ENCODE measurements at regions not wholly inside any gene's neighbourhood (a gene's known extent, or its start where the extent isn't known, plus 50 kb on each side); places are given as distances from the start of the nearest gene placed in this dataset.

DNA sequence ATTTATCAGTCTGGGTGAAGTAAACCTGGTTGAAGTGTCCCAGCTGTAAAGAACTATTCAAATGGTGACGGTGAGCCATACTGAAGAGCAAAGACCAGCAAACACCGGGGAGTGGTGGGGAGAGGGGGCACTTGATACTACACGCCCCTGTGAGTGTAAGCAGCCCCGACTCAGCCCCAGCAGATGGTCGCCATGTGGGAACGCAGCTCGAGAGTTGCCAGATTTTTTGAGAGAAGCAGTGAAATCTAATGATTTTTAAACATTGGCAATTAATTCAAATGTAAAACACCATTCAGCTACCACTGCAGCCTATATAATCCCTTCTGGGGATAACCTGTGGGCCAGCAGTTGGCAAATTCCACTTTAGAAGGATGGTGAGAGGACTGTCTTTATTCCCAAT, 1386.9 kb upstream of the WWC1 start:
- Histone ChIP-seq H2BK120ac (ENCODE audit: insufficient read depth, low read length, poor library complexity) (no peak overlapping the region), H3K4me3 (ENCODE audit: low read depth, low read length) (no peak overlapping the region), H3K14ac (ENCODE audit: low read length) (no peak overlapping the region), H3K4ac (ENCODE audit: low read depth, low read length) (no peak overlapping the region), H3K9ac (ENCODE audit: low read length) (no peak overlapping the region), H3K4me1 (ENCODE audit: control insufficient read depth in 1 of 2, insufficient read depth in 2 of 2, low read length in 2 of 2) (no peaks in the 10 kb centered on the region), H3K18ac (ENCODE audit: low read length) (no peak overlapping the region), H3K23ac (ENCODE audit: low read length) (no peak overlapping the region), H3K27ac (ENCODE audit: low read depth, low read length) (no peak overlapping the region), H3K79me2 (ENCODE audit: control insufficient read depth, insufficient read depth, low read length, poor library complexity) (no peaks in the 10 kb centered on the region), H2BK12ac (ENCODE audit: low read length) (no peak overlapping the region), H4K8ac (ENCODE audit: low read depth, low read length) (no peak overlapping the region), H3K9me3 (ENCODE audit: insufficient read depth, low read depth, low read length) (no peaks in the 10 kb centered on the region), H4K12ac (ENCODE audit: low read depth, low read length) (no peak overlapping the region), H3K36me3 (ENCODE audit: control insufficient read depth in 1 of 2, insufficient read depth in 2 of 2, low read length in 2 of 2) (no peaks in the 10 kb centered on the region), H3K79me1 (ENCODE audit: low read length) (no peaks in the 10 kb centered on the region), H2BK5ac (ENCODE audit: low read depth, low read length, poor library complexity) (no peak overlapping the region), H3K4me2 (ENCODE audit: low read length) (no peak overlapping the region), H3K27me3 (ENCODE audit: insufficient read depth, low read length) (no peaks in the 10 kb centered on the region), H4K91ac (ENCODE audit: low read depth, low read length) (no peak overlapping the region), H2AFZ (ENCODE audit: insufficient read depth, low read length, poor library complexity) (no peak overlapping the region), H2AK5ac (ENCODE audit: low read length) (no peak overlapping the region)
- no peak for DNase-seq
- no CpG with 5 or more reads among the region's 7 CpGs for WGBS (ENCODE audit: extremely low coverage, insufficient coverage, insufficient read length)

DNA sequence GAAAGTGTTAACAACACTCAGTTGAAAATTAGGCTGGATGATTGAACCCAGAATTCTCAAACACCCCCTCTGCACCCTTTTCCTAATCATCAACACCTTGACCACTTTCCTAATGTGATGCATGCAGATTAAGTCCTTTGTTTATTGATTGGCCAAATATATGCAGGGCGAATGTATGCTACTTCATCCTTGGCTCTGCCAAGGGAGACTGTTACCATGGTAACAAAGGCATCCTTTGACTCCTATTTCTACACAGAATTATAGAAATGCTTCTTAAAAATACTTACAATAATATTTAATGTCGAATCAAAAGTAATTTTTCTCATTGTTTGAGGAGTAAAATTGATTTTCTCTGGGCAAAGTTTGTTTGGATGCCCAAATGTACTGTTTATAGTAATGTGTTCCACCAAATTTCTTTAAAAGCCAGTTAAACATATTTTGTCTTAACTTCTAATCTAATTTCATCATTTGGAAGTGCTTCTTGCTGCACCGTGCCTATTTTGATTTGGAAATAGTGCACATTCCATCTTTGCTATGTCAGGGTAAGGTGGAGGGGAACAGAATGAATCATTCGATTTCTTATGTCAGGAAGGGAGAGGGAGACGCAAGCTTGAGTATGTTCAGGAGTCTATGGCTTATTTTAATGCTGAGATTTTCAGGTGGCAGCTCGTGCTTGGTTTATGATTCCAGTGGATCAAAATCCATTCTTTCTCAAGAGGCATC, 1384.3 kb upstream of the WWC1 start:
- no peak overlapping the region for H3K4ac ChIP-seq (ENCODE audit: low read depth, low read length)
- no peaks in the 10 kb centered on the region for H3K4me1 ChIP-seq (ENCODE audit: control insufficient read depth in 1 of 2, insufficient read depth in 2 of 2, low read length in 2 of 2)
- H3K9me3 ChIP-seq (ENCODE audit: insufficient read depth, low read depth, low read length): no peaks in the 10 kb centered on the region
- H3K36me3 ChIP-seq (ENCODE audit: control insufficient read depth in 1 of 2, insufficient read depth in 2 of 2, low read length in 2 of 2): no peaks in the 10 kb centered on the region
- no peak overlapping the region for H2BK120ac ChIP-seq (ENCODE audit: insufficient read depth, low read length, poor library complexity)
- H3K79me1 ChIP-seq (ENCODE audit: low read length): no peaks in the 10 kb centered on the region
- H3K14ac ChIP-seq (ENCODE audit: low read length): no peak overlapping the region
- H2BK12ac ChIP-seq (ENCODE audit: low read length): no peak overlapping the region
- H4K8ac ChIP-seq (ENCODE audit: low read depth, low read length): no peak overlapping the region
- H3K23ac ChIP-seq (ENCODE audit: low read length): no peak overlapping the region
- no CpG with 5 or more reads among the region's 6 CpGs for WGBS (ENCODE audit: extremely low coverage, insufficient coverage, insufficient read length)
- no peak overlapping the region for H2BK5ac ChIP-seq (ENCODE audit: low read depth, low read length, poor library complexity)
- H3K79me2 ChIP-seq (ENCODE audit: control insufficient read depth, insufficient read depth, low read length, poor library complexity): no peaks in the 10 kb centered on the region
- no peak overlapping the region for H3K18ac ChIP-seq (ENCODE audit: low read length)
- no peak overlapping the region for H4K12ac ChIP-seq (ENCODE audit: low read depth, low read length)
- H3K27me3 ChIP-seq (ENCODE audit: insufficient read depth, low read length): no peaks in the 10 kb centered on the region
- no peak overlapping the region for H2AK5ac ChIP-seq (ENCODE audit: low read length)
- DNase-seq: no peak
- H3K4me3 ChIP-seq (ENCODE audit: low read depth, low read length): no peak overlapping the region
- no peak overlapping the region for H3K4me2 ChIP-seq (ENCODE audit: low read length)
- no peak overlapping the region for H3K9ac ChIP-seq (ENCODE audit: low read length)
- no peak overlapping the region for H4K91ac ChIP-seq (ENCODE audit: low read depth, low read length)
- no peak overlapping the region for H3K27ac ChIP-seq (ENCODE audit: low read depth, low read length)
- no peak overlapping the region for H2AFZ ChIP-seq (ENCODE audit: insufficient read depth, low read length, poor library complexity)

GRCh38 chr5:166909040-166909439, 1382.4 kb upstream of the WWC1 start:
- Histone ChIP-seq H3K14ac (ENCODE audit: low read length) (no peak overlapping the region), H2BK5ac (ENCODE audit: low read depth, low read length, poor library complexity) (no peak overlapping the region), H4K12ac (ENCODE audit: low read depth, low read length) (no peak overlapping the region), H3K4ac (ENCODE audit: low read depth, low read length) (no peak overlapping the region), H3K18ac (ENCODE audit: low read length) (no peak overlapping the region), H3K23ac (ENCODE audit: low read length) (no peak overlapping the region), H2BK12ac (ENCODE audit: low read length) (no peak overlapping the region), H2AFZ (ENCODE audit: insufficient read depth, low read length, poor library complexity) (no peak overlapping the region), H3K79me1 (ENCODE audit: low read length) (no peaks in the 10 kb centered on the region), H3K4me3 (ENCODE audit: low read depth, low read length) (no peak overlapping the region), H2AK5ac (ENCODE audit: low read length) (no peak overlapping the region), H3K9ac (ENCODE audit: low read length) (no peak overlapping the region), H4K8ac (ENCODE audit: low read depth, low read length) (no peak overlapping the region), H3K27ac (ENCODE audit: low read depth, low read length) (no peak overlapping the region), H3K27me3 (ENCODE audit: insufficient read depth, low read length) (no peaks in the 10 kb centered on the region), H3K9me3 (ENCODE audit: insufficient read depth, low read depth, low read length) (no peaks in the 10 kb centered on the region), H3K4me1 (ENCODE audit: control insufficient read depth in 1 of 2, insufficient read depth in 2 of 2, low read length in 2 of 2) (no peaks in the 10 kb centered on the region), H3K79me2 (ENCODE audit: control insufficient read depth, insufficient read depth, low read length, poor library complexity) (no peaks in the 10 kb centered on the region), H2BK120ac (ENCODE audit: insufficient read depth, low read length, poor library complexity) (no peak overlapping the region), H3K4me2 (ENCODE audit: low read length) (no peak overlapping the region), H4K91ac (ENCODE audit: low read depth, low read length) (no peak overlapping the region), H3K36me3 (ENCODE audit: control insufficient read depth in 1 of 2, insufficient read depth in 2 of 2, low read length in 2 of 2) (no peaks in the 10 kb centered on the region)
- no peak for DNase-seq

DNA sequence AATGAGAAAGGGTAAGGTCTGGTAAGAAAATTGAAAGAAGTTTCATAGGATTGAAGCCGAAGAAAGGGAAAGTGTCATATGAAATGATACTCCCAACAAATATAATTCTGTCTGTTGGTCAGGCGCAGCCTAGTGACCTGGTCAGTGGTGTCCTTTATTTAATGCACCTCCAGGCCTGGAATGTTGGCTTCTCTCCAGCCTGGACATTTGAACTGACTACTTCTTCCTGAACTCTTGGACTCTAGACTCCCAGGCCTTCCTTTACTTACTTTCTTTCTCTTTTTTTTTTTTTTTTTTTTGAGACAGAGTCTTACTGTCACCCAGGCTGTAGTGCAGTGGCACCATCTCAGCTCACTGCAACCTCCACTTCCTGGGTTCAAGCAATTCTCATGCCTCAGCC, 1381.5 kb upstream of the WWC1 start:
- no peak overlapping the region for H4K12ac ChIP-seq (ENCODE audit: low read depth, low read length)
- WGBS (ENCODE audit: extremely low coverage, insufficient coverage, insufficient read length): no CpG with 5 or more reads among the region's 2 CpGs
- no peak overlapping the region for H3K23ac ChIP-seq (ENCODE audit: low read length)
- no peak overlapping the region for H2BK120ac ChIP-seq (ENCODE audit: insufficient read depth, low read length, poor library complexity)
- no peak overlapping the region for H3K27ac ChIP-seq (ENCODE audit: low read depth, low read length)
- no peaks in the 10 kb centered on the region for H3K9me3 ChIP-seq (ENCODE audit: insufficient read depth, low read depth, low read length)
- no peak for DNase-seq
- H3K4me1 ChIP-seq (ENCODE audit: control insufficient read depth in 1 of 2, insufficient read depth in 2 of 2, low read length in 2 of 2): no peaks in the 10 kb centered on the region
- H3K79me1 ChIP-seq (ENCODE audit: low read length): no peaks in the 10 kb centered on the region
- H3K4me2 ChIP-seq (ENCODE audit: low read length): no peak overlapping the region
- no peak overlapping the region for H4K91ac ChIP-seq (ENCODE audit: low read depth, low read length)
- H3K27me3 ChIP-seq (ENCODE audit: insufficient read depth, low read length): no peaks in the 10 kb centered on the region
- no peak overlapping the region for H3K14ac ChIP-seq (ENCODE audit: low read length)
- no peak overlapping the region for H3K4ac ChIP-seq (ENCODE audit: low read depth, low read length)
- H2AK5ac ChIP-seq (ENCODE audit: low read length): no peak overlapping the region
- H3K4me3 ChIP-seq (ENCODE audit: low read depth, low read length): no peak overlapping the region
- H4K8ac ChIP-seq (ENCODE audit: low read depth, low read length): no peak overlapping the region
- no peak overlapping the region for H2AFZ ChIP-seq (ENCODE audit: insufficient read depth, low read length, poor library complexity)
- no peak overlapping the region for H3K9ac ChIP-seq (ENCODE audit: low read length)
- no peak overlapping the region for H2BK5ac ChIP-seq (ENCODE audit: low read depth, low read length, poor library complexity)
- no peaks in the 10 kb centered on the region for H3K79me2 ChIP-seq (ENCODE audit: control insufficient read depth, insufficient read depth, low read length, poor library complexity)
- no peak overlapping the region for H3K18ac ChIP-seq (ENCODE audit: low read length)
- H3K36me3 ChIP-seq (ENCODE audit: control insufficient read depth in 1 of 2, insufficient read depth in 2 of 2, low read length in 2 of 2): no peaks in the 10 kb centered on the region
- no peak overlapping the region for H2BK12ac ChIP-seq (ENCODE audit: low read length)

Measured in trophoblast cell (in vitro differentiated cells and primary cell).